ENCODE measurements at regions not wholly inside any gene's neighbourhood (a gene's known extent, or its start where the extent isn't known, plus 50 kb on each side); places are given as distances from the start of the nearest gene placed in this dataset.

DNA sequence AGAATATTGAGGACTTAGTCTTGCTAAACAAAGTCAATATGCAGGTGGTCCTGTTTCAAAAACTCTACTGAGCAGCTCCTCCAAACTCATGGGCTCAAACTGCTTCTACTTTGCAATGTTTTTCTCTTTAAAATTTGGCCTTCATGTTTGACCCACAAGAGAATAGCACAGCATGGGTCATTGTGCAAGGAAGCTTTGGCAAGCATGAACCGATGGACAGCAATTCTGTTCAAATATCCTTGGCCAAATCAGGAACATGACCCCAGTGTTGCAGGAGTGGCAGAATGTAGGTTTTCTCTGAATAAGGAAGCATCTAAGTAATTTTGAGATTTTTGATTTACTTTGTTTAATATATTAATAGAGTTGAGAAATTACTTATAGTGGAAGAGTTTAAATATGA lies 477.9 kb downstream of the KCNJ3 start:
- TF ChIP-seq, protein P1, sequence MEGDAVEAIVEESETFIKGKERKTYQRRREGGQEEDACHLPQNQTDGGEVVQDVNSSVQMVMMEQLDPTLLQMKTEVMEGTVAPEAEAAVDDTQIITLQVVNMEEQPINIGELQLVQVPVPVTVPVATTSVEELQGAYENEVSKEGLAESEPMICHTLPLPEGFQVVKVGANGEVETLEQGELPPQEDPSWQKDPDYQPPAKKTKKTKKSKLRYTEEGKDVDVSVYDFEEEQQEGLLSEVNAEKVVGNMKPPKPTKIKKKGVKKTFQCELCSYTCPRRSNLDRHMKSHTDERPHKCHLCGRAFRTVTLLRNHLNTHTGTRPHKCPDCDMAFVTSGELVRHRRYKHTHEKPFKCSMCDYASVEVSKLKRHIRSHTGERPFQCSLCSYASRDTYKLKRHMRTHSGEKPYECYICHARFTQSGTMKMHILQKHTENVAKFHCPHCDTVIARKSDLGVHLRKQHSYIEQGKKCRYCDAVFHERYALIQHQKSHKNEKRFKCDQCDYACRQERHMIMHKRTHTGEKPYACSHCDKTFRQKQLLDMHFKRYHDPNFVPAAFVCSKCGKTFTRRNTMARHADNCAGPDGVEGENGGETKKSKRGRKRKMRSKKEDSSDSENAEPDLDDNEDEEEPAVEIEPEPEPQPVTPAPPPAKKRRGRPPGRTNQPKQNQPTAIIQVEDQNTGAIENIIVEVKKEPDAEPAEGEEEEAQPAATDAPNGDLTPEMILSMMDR (conservative IDR thresholded peaks at IDR 0.05; ENCODE audit: low read length), result no peak
- TF ChIP-seq EZH2phosphoT487 (IDR thresholded peaks at IDR 0.05; ENCODE audit: borderline replicate concordance, low read depth, low read length), result no peak
